HFF-Myc (cell line): ENCODE measurements at regions not wholly inside any gene's neighbourhood (a gene's known extent, or its start where the extent isn't known, plus 50 kb on each side); places are given as distances from the start of the nearest gene placed in this dataset.

ENCODE experiments used
- DNase-seq: peaks from one replicate; pipeline ENCODE4 v3.0.0-alpha.2; 2011; ENCODE audit warnings: low read depth; ENCODE audit errors: extremely low read depth
- H3K4me3 ChIP-seq: replicated peaks from 2 replicates; pipeline ENCODE4 v1.5.1; 2011; ENCODE audit warnings: low read depth, mild to moderate bottlenecking, control low read depth, low read length
- TF ChIP-seq, protein P1 (sequence below): IDR thresholded peaks from 2 replicates; pipeline ENCODE4 v1.5.1; 2012; ENCODE audit warnings: mild to moderate bottlenecking, low read depth, low read length, control low read depth; ENCODE audit errors: missing control alignments

DNA sequence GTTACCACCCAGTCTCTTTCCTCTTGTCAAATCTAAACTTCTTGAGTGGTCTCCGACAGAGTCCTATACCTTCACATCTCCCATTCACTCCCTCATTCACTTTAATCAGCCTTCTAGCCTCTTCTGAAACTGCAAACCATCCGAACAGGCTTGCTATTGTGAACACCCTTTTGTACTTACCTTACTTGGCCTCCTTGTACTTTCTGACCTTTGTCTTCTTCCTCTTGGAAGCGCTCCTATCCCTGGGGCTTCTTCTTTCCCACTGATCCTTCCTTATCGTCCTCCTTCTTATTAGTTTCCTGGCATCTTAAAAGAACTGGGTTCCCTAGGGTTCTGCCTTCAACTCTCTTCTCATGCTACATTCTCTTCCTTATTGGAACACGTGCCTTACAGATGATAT, 76.9 kb upstream of the HIF1A start:
- TF ChIP-seq, protein P1, sequence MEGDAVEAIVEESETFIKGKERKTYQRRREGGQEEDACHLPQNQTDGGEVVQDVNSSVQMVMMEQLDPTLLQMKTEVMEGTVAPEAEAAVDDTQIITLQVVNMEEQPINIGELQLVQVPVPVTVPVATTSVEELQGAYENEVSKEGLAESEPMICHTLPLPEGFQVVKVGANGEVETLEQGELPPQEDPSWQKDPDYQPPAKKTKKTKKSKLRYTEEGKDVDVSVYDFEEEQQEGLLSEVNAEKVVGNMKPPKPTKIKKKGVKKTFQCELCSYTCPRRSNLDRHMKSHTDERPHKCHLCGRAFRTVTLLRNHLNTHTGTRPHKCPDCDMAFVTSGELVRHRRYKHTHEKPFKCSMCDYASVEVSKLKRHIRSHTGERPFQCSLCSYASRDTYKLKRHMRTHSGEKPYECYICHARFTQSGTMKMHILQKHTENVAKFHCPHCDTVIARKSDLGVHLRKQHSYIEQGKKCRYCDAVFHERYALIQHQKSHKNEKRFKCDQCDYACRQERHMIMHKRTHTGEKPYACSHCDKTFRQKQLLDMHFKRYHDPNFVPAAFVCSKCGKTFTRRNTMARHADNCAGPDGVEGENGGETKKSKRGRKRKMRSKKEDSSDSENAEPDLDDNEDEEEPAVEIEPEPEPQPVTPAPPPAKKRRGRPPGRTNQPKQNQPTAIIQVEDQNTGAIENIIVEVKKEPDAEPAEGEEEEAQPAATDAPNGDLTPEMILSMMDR, result no peak
- DNase-seq, result no peak

DNA sequence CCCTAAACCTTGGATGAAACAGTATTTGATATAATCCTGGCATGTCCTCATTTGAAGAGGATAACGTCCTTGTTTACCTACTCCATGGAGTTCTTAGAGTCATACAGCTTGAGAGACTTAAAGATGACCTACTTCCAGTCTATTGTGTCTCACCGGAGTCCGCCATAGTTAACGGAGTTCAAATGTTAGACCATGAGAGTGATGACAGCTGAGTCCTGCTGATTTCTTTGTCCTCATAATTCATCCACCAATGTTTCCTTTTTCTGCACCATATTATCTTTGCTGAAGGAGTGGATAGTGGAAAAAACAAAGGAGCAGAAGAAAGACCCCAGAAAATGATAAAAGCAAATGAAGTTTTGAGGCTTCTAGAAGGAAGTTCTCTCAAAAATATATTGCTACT, 75.8 kb upstream of the HIF1A start:
- H3K4me3 ChIP-seq, result no peak overlapping the region
- TF ChIP-seq, protein P1, result no peak
- no peak for DNase-seq

More for the DNA sequence above, 76.9 kb upstream of the HIF1A start:
- H3K4me3 ChIP-seq, result no peak overlapping the region

DNA sequence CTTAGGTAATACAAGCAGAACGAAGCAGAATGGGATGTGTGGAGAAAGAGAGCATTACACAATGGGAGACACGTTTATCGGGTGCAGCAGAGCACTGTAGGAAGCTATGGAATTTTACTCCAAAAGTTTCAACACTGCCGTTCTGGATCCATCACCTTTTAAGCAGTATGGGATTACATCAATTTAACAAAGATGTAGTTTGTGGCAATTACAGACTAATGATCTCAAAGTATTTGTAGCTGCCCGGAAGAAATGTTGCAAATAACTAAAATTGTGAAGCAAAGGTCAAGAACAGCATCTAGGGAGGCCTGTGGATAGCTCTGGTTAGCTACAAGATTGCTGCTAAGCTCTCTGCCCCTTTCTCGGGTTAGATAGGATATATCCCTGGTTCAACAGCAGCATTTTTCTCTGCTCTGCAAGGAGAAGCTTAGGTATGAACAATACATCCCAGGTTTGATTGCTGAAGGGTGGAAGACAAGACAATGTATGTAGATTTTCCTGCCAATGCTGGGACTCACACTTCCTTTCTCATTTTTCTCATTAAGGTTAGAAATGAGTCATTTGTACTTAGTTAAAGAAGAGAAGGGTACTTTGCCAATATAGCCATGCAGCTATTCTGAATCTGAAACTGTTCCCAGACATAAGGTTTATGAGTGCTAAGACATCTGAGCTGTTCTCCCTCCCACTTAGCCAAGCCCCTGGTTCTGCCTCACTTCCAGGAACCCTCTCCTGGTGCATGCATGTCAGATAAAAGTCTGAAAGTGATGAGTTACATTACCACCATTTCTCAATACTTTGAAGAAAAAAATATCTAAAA, 75.0 kb upstream of the HIF1A start:
- TF ChIP-seq, protein P1, result no peak
- H3K4me3 ChIP-seq, result no peak overlapping the region
- peak; percentile 59 for DNase-seq

DNA sequence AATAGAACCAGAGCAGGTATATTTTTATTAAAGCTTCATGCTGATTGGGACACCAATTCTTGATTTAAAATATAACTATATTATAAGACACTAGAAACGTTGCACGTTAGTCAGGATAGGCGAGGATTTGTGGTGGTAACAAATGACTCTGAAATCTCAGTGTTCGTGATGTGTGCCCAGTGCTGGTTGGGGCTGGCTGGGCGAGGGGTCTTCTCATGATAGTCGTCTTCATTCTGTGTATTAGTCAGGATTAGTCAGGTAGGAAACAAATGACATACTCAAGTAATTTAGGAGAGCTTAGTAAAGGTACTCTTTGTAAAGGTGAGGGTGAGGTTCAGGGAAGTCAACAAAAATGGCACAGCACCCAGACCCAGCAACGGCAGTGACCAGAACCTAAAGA, 73.9 kb upstream of the HIF1A start:
- TF ChIP-seq, protein P1, result no peak
- no peak for DNase-seq
- no peak overlapping the region for H3K4me3 ChIP-seq

DNA sequence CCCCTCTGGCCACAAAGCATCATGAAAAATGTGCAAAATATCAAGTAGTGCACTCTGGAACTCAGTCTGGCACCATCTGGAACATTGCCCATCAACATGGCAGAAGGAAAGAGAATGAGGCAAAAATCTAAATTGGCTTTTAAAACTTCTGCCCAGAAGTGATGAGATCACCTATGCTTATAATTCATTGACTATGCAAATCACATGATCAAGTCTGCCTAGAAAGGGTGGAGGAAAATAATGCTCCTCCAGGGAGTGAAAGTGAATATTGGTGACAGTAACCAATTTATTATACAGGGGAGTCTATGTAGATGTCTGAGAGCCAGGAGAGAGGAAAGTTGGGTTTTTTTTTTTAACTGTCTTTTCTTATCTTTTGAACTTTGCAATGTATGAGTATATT, 73.3 kb upstream of the HIF1A start:
- TF ChIP-seq, protein P1, result no peak
- H3K4me3 ChIP-seq, result no peak overlapping the region
- DNase-seq, result no peak

DNA sequence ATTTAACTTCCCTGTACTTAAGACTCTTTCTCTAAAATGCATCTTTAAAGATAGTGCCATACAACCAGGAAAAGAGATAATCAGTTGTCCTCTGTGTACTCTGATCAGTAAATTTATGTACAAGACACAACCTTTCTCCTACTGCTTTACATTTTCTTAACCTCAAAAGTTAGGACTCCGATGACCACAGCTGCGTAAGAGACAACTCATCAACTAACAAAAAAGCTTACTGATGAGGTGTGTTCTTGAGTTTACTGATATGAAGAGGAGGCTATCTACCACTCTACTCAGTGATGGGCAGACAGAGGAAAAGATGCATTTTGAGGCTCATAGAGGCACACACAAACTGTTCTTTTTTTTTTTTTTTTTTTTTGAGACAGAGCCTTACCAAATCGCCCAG, 71.4 kb upstream of the HIF1A start:
- TF ChIP-seq, protein P1, result no peak
- H3K4me3 ChIP-seq, result no peak overlapping the region
- no peak for DNase-seq
